ENCODE measurements at regions not wholly inside any gene's neighbourhood (a gene's known extent, or its start where the extent isn't known, plus 50 kb on each side); places are given as distances from the start of the nearest gene placed in this dataset.
A peak's percentile ranks its signal among the peaks of the same experiment; 100 is the strongest.

DNA sequence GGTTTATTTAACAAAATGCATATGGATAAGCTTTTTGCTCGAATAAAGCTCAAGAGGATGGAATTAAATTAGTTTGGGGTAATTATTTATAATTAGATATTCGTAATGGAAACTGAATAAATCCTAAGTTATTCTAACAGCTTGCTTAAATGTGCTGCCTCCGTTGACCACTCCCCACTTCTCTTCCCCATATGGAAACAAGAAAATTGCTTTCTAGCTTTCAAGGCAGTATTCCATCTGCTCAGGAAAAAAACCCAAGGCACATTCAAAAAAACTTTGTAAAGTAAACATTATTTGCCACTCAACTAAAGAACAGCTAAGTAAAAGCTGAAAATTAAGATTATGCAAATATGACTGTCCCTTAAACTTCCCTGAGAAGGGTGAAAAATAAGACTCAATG lies 369.2 kb downstream of the HAO1 start:
- H3K4me3 ChIP-seq (ENCODE audit: low read depth, low read length) = no peak overlapping the region
- TF ChIP-seq, protein P1, sequence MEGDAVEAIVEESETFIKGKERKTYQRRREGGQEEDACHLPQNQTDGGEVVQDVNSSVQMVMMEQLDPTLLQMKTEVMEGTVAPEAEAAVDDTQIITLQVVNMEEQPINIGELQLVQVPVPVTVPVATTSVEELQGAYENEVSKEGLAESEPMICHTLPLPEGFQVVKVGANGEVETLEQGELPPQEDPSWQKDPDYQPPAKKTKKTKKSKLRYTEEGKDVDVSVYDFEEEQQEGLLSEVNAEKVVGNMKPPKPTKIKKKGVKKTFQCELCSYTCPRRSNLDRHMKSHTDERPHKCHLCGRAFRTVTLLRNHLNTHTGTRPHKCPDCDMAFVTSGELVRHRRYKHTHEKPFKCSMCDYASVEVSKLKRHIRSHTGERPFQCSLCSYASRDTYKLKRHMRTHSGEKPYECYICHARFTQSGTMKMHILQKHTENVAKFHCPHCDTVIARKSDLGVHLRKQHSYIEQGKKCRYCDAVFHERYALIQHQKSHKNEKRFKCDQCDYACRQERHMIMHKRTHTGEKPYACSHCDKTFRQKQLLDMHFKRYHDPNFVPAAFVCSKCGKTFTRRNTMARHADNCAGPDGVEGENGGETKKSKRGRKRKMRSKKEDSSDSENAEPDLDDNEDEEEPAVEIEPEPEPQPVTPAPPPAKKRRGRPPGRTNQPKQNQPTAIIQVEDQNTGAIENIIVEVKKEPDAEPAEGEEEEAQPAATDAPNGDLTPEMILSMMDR (IDR thresholded peaks at IDR 0.05; ENCODE audit: insufficient read depth, low read depth, low read length) = no peak
- no peak for DNase-seq (ENCODE audit: low read depth)

DNA sequence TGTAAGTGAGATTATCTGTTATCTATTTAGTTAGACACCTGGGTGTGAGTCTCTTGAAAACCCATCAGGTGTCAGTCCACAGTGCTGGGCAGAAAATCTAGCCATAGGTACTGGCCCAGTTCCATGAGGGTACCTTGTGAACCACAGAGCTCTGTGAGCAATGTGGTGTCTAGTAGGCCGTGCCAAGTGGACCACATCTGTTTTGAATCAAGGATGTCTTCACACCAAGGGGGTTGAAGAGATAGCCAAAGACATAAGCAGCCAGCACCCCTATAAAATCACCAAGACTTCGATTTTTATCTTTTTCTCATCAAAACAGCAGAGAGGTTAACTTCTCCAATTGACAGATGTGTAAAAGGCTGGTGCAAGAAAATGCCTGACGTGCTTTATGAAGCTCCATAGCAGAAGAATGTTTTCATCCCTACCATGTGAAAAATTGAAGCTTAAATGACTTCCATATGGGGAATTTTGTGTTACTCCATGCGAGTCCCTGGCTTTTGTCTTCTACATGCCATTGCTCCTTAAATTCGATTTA lies 368.7 kb downstream of the HAO1 start:
- TF ChIP-seq, protein P1 (IDR thresholded peaks at IDR 0.05; ENCODE audit: insufficient read depth, low read depth, low read length) = no peak
- DNase-seq (ENCODE audit: low read depth) = peak; percentile 32
- H3K4me3 ChIP-seq (ENCODE audit: low read depth, low read length) = no peak overlapping the region

DNA sequence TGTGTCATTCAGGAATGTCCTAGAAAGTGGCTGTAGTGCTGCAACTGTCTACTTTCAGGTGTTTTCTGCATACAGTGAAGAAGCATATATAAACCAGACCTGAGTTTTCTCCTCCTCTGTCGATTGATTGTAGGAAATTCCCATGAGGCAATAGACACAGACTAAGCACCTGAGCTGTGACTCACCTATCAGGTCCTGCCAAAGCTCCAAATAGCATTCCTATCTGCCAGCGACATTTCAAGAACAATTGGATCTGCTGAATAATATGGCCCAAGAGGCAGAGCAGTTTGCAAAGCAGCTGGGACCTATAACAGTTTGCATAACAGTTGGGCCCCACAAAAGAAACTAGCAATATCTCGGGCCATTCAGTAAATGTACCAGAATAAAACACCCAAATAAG lies 360.4 kb downstream of the HAO1 start:
- H3K4me3 ChIP-seq (ENCODE audit: low read depth, low read length) = no peak overlapping the region
- no peak for DNase-seq (ENCODE audit: low read depth)
- TF ChIP-seq, protein P1 (IDR thresholded peaks at IDR 0.05; ENCODE audit: insufficient read depth, low read depth, low read length) = no peak

DNA sequence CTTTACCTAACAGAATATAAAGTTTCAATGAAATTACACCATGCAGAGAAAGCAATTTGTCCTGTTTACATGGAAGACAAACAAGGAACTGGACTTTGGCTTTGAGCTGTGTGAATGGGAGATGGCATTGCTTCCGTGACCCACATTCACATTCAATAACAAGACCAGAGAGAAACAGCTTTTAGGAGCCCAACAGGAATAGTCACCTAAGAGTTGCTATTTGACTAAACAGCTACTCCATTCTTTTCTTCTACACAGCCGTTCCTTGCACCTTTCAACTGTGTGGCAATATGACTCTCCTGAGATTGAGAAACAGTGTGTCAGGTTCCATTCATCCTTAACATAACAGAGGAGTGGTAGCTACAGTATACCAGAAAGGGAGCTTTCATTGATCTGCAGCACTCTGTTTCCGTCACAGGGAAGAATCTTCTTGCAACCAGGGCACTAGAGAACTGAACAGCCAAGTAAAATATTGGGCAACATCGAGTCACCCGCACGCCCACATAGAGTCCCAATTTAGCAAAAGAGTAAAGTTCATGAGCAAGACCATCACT lies 355.1 kb downstream of the HAO1 start:
- DNase-seq (ENCODE audit: low read depth) = no peak
- H3K4me3 ChIP-seq (ENCODE audit: low read depth, low read length) = no peak overlapping the region
- TF ChIP-seq, protein P1 (IDR thresholded peaks at IDR 0.05; ENCODE audit: insufficient read depth, low read depth, low read length) = no peak

DNA sequence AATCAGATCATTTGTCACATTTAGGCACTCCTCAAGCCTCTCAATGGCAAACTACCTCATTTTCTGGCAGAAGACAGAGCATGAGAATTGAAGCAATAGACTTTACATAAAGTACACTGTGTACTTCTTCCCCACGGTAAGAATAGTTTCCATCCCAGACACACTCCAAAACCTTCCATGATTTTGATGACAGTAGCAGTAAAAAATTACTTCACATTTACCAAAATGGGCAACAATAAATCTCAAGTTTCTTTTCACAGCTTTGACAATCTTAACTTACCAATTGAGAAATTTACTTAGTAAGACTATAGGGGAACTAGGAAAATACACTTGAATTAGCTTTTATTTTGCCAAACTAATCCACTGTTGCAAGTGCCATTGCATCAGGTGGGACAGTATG lies 353.8 kb downstream of the HAO1 start:
- DNase-seq (ENCODE audit: low read depth) = no peak
- H3K4me3 ChIP-seq (ENCODE audit: low read depth, low read length) = no peak overlapping the region
- TF ChIP-seq, protein P1 (IDR thresholded peaks at IDR 0.05; ENCODE audit: insufficient read depth, low read depth, low read length) = no peak

DNA sequence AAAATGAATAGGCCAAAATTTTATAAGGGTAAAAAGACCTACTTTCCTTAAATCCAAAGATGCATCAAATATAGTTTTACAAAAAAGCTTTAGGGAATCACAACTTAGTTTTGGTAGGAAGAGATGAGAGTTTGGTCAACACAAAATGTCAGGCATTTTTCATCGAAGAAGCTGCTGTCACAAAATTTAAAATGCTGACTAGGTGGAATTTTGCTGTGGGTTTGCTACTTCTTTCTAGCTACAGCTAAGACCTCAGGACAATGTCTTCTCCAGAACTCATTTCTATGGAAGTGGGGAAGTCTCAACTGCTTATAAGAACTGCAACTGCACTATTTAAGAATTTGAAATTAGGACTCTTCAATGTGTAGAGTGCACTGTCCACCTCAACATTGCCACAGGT lies 351.1 kb downstream of the HAO1 start:
- TF ChIP-seq, protein P1 (IDR thresholded peaks at IDR 0.05; ENCODE audit: insufficient read depth, low read depth, low read length) = no peak
- DNase-seq (ENCODE audit: low read depth) = no peak
- H3K4me3 ChIP-seq (ENCODE audit: low read depth, low read length) = no peak overlapping the region

DNA sequence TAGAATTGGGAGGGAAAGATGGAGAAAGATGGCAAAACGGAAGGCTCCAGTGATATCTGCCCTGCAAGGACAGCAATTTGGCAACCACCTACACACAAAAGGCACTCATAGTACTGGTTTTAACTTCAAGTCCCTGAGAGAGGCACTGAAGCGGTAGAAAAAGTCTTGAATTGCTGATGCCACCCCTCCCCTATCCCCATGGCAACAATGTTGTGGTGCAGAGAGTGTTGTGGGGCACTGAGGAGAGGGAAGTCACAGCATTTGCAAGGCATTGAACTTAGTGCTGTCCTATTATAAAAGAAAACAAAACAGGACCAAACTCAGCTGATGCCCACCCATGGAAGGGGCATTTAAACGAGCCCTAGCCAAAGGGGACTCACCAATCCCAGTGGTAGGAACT lies 343.7 kb downstream of the HAO1 start:
- H3K4me3 ChIP-seq (ENCODE audit: low read depth, low read length) = no peak overlapping the region
- TF ChIP-seq, protein P1 (IDR thresholded peaks at IDR 0.05; ENCODE audit: insufficient read depth, low read depth, low read length) = no peak
- no peak for DNase-seq (ENCODE audit: low read depth)
